Omental fat pad (tissue), 3 donors: ENCODE measurements at regions not wholly inside any gene's neighbourhood (a gene's known extent, or its start where the extent isn't known, plus 50 kb on each side); places are given as distances from the start of the nearest gene placed in this dataset.
"Not testable (repeated sequence)": the region's sequence is repeated elsewhere in the genome, so short reads cannot be mapped to it uniquely, and the experiment has no call there.

Experiments
- ATAC-seq: fragments of 150-250 bp; one replicate; pipeline ENCODE4 v1.9.1; 2016; ENCODE audit warnings: mild to moderate bottlenecking, moderate library complexity; ENCODE audit not compliant: low FRiP score
- DNase-seq: peaks from one replicate; pipeline ENCODE4 v3.0.0-alpha.2; 2019; ENCODE audit warnings: low spot score
- CTCF ChIP-seq, 3 donors: fragments of 450-650 bp; IDR thresholded peaks; one replicate each; pipeline ENCODE4 v1.5.1; 2016 to 2017; ENCODE audit warnings: antibody characterized with exemption in 3 of 3, mild to moderate bottlenecking in 3 of 3, moderate library complexity in 2 of 3

GRCh38 chr6:135728589-135728988 is 122.9 kb upstream of the PDE7B start:
- TF ChIP-seq CTCF (IDR thresholded peaks at IDR 0.05): no peak
- DNase-seq: no peak
- no peak for ATAC-seq

GRCh38 chr6:135731116-135731515 is 120.4 kb upstream of the PDE7B start:
- ATAC-seq: no peak
- DNase-seq: no peak
- no peak for TF ChIP-seq CTCF (IDR thresholded peaks at IDR 0.05)

- not testable (repeated sequence) for ATAC-seq, DNase-seq
Observed at GRCh38 chr6:135736351-135736750, 115.2 kb upstream of the PDE7B start.

- ATAC-seq (no peak), DNase-seq (no peak)
- TF ChIP-seq CTCF (IDR thresholded peaks at IDR 0.05): no peak
Observed at GRCh38 chr6:135738636-135739035, 112.9 kb upstream of the PDE7B start.

GRCh38 chr6:135739288-135739687 is 112.2 kb upstream of the PDE7B start:
- ATAC-seq (peak; percentile 57), DNase-seq (no peak)
- TF ChIP-seq CTCF (IDR thresholded peaks at IDR 0.05): no peak

- no peak for TF ChIP-seq CTCF (IDR thresholded peaks at IDR 0.05)
- DNase-seq (no peak), ATAC-seq (no peak)
Observed at GRCh38 chr6:135740580-135740979, 110.9 kb upstream of the PDE7B start.

- DNase-seq (no peak), ATAC-seq (no peak)
- TF ChIP-seq CTCF (IDR thresholded peaks at IDR 0.05): no peak
Observed at GRCh38 chr6:135743476-135743875, 108.0 kb upstream of the PDE7B start.

GRCh38 chr6:135748189-135748588 is 103.3 kb upstream of the PDE7B start:
- no peak for TF ChIP-seq CTCF (IDR thresholded peaks at IDR 0.05)
- DNase-seq: no peak
- no peak for ATAC-seq
